ENCODE measurements at regions not wholly inside any gene's neighbourhood (a gene's known extent, or its start where the extent isn't known, plus 50 kb on each side); places are given as distances from the start of the nearest gene placed in this dataset.
A peak's percentile ranks its signal among the peaks of the same experiment; 100 is the strongest.

DNA sequence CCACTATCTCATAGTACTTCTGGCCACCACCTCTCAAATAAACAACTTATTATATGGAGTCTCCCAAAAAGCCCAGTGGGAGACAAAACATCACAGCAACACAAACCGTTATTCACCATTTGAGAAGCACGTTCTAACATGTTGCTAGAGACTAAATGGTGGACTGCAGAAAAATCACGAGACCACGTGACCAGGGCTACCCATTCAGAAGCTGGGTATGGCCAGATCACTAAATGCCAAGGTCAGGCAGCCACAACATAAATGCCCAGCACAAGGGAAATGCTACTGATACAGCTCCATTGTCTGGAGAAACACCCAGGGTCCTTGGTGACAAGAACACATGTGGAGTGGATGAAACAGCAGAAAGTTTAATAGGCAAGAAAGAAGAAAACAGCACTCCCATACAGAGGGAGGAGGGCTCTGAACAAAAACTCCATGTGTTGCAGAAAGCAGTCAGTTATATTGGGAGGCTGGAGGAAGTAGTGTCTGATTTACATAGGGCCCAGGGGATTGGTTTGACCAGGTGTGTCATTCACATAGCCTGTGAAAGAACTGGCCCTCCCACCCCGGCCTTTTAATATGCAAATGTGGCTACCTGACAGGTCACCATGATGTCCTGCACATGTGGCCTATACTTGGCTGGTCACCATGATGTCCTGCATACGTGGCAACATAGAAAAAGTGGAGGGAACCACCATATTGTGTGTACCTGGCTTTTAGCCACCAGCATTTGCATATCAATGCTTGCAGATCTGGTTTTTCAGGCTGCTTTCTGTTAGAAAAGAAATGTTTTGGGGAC lies 97.2 kb downstream of the TRIM36 start:
- no peak for DNase-seq

DNA sequence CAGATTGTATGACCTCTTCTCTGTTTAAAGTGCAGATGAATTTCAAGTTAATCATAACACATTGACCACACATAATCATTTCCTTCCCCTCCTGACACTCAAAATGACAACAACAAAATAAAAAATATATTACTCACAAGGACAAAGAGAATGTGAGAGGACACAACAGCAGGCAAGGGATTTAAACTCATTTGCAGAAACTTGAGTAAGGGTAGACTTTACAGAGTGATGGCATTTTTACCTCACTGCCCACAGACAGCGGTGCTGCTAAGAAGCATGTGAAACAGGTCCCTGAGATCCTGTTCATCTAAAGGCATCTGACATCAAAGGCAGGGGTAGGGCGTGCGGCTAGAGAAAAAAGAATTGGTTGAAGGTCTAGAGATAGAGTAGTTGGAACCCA lies 99.0 kb downstream of the TRIM36 start:
- no peak for DNase-seq

DNA sequence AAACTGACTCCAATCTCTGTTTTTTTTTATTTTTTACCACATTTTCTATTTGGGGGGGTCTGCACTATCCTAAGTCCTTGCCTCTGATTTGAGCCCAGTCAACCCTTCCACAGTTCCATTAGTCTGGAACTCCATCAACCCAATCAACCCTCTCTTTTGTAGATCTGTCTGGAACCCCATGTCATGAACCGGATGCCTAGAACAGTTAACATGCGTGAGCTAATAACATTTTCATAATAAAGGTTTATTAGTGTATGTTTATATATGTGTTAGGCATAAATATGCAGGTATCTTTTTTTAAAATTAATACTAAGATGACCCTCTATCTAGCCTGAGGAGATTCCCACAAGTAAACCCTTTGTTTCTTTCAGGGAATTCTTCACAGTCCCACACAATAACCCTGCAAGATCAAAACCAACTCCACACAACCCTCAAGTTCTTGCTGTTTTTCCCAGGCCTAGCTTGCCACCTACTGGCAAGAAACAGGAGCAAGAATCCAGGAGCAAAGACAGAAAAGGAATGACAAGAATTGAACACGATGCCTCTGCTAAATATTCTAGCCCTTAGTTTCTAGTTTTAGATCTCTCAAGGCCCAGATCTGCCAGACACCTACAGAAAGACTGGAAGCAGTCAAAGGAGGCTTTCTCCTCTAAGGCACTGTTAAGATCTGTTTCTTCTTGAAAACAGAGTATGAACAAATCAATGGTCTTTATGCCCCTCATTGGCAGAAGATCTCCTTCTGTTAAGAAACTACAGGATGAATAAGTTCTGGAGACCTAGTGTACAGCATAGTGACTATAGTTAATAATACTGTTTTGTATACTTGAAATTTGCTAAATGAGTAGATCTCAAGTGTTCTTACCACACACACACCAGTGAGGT lies 100.4 kb downstream of the TRIM36 start:
- DNase-seq, result peak; percentile 1

DNA sequence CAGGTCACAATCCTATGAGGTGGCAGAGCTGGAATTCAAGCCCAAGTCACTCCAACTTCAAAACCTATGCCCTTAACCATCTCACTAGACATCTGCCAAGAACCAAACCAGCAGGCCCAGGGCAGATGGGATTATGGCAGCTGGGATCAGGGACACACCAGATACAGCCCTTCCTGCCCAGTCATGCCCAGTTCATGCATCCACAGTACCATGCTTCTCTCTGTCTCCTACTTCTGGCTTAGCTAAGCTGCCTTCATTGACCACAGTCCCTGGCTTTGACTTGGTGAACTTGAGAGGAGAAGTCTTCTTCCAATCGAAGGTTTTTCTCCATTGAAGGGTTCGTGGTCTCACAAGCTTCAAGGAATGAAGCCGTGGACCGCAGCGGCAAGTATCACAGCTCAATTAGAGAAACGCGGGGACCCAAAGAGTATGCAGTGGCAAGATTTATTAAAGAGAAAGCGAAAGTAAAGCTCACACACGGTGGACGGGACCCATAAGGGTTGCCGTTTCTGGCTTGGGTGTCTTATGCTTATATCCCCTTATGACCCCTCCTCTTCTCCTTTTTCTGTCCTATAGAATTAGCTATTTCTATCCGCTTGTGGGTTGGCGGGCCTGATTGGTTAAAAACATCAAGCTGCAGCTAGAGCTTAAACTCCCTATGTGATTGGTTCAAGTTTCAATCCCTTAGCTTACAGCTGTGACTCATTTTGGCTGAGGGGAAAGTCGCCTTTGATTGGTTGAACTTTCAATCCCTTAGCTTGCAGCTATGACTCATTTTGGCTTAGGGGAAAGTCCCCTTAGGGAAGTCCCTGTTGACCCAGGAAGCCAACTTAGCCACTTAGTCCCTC lies 101.2 kb downstream of the TRIM36 start:
- DNase-seq, result peak; percentile 46

DNA sequence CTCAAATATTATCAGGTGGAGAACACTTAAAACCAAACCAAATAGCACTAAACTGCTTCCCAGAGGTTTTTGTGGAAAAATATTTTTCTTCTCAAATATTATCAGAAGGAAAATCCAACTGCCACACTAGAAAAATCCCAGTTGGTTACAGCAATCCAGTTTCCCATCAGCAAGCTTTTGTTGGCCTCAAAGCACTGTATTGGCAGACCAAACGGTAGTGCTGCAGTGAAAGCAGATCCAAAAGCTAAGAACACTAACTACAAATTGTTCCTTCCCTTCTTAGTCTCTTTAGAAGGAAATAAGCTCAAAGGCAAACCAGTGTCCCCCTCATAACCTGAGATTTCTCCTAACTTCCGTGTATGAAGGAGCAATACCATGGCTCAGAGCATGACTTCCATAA lies 105.3 kb downstream of the TRIM36 start:
- DNase-seq, result no peak

DNA sequence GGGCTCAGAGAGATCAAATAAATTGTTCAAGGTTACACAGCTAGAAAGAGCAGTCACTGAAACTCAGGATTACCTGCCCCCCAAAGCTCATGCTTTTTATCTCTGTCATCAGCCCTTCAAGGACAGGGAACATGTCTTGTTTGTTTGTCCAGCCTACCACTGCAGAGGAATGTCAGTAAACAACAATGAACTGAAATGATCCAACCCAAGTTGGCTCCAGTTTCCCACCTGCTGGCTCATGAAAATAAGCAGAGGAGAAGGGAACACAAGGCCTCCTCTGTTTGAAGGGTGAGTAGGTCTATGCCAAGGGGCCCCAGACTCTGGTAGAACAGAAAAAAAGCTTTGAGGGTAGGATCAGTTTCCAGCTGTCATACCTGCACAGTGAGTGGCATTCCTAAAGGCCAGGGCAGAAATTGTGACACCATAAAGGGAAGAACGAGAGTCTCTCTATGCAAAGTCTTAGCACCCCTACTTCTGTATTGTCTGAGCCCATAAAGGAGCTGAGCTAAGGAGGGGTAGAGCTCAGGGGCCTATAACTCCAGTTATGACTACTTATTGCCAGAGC lies 115.2 kb downstream of the TRIM36 start:
- DNase-seq, result no peak

DNA sequence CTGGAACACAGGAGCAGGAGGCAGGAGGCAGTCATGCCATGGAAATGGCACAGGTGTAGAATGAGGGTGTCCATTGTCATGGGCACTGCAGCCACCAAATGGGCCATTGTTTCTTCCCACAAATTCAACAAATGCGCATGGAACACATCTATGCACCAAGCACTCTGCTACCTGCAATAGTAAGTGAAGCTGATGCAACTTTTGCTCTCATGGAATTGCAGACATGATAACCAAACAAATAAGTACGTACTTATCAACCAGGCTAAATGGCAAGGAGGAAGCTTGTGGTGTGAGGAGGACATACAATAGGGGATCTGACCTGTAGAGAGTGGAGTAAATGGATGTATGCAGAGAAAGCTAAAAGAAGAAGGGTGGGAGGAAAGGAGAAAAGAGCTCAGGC lies 116.8 kb downstream of the TRIM36 start:
- no peak for DNase-seq

DNA sequence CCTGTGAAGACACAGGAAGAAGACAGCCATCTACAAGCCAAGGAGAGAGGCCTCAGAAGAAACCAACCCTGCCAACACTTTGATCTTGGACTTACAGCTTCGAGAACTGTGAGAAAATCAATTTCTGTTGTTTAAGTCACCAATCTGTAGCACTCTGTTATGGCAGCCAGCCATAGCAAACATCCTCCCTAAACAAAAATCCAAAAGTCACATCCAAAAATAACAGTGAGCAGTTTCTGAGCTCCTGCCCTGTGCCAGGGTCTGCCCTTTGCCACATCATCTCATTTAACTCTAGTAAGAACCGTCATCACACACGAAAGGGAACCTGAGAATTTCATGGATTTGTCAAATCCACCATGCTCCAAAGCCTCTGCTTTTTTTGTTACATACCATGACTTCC lies 118.8 kb downstream of the TRIM36 start:
- DNase-seq, result no peak

DNA sequence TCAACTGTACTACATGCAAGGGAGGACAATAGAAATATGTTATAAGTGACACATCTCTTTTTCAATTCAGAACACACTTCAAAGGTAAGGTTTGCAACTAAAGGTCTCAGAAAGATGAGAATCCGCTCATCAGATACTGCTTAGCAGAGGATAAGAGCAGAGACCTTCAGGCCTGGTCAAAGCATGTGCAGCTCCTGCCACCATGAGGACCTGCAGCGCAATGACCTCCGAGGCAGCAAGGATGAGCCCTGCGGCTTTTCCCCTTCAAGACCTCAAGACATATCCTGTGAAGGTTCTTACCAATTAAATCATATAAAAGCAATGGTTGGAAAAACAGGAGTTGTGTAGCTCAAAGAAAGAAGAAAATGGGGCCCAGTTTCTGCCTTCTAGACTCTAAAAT lies 135.8 kb downstream of the TRIM36 start:
- no peak for DNase-seq

DNA sequence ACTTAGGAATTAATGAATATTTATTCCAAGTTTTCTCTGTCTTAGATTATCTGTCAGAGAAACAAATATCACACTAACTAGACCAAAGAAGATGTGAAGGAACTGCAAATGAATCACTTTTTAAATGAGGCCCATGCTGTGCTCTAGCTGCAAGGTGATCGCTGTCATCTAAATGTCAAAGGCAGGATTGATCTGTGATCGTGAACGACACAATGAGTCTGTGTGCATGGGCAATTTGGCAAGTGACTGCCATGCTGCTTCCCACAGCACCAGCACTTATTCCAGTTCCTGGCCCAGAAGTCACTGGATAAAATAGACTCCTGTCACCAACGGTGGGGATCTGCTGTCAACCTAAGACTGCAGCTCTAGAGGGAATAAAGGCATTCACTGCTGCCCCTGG lies 141.2 kb downstream of the TRIM36 start:
- no peak for DNase-seq

DNA sequence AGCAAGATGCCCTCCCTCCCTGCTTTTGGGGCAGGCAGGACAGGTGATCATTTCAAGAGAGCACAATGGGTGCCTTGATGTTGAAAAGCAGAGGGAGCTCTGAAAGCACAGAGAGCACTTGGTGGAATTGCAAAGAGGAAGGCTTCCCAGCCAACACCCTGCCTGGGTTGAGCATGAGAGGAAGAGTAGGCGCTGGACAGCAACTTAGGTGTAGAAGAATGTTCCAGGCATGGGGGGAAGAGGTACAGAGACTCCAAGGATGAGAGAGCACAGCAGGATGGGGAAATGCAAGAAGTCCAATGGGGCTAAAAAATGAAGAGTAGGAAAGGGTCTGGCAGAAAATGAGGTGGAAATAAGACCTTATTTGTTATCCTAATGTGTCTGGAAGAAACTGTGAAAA lies 144.8 kb downstream of the TRIM36 start:
- no peak for DNase-seq

DNA sequence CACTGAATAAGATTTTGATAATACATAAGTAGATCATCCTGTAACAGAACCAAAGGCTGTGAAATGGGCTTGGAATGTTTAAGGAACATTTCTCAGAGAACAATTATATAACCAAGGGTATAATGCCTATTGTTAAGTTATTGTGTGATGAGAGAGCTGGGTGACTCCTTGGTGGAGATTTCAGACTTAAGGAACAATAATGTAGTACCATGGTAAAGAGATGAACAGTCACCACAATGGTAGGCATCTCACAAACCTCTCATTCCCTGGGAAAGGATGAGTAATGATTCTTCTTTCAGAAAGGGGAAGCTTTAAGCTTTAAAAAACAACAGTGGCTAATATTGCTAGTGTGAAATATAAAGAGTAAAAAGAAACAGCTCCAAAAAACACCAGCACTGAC lies 147.4 kb downstream of the TRIM36 start:
- no peak for DNase-seq

DNA sequence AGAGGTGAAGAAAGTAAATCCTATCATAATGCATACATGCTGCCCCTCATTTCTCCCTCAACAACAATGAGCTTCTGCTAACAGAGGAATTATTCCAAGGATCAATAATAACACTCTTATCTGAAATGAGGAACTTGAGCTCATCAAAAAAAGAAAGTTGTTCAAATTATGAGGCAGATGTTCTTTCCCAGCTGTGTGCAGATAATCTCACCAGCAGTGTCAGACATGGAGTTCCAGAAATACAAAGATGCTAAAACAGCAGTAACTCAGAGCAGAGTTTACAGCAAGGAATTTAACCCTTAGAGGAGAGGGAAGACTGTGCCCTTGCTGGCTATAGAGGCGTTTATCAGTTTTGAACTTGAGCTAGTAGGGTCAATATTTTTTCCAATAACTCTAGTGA lies 153.1 kb downstream of the TRIM36 start:
- DNase-seq, result no peak

DNA sequence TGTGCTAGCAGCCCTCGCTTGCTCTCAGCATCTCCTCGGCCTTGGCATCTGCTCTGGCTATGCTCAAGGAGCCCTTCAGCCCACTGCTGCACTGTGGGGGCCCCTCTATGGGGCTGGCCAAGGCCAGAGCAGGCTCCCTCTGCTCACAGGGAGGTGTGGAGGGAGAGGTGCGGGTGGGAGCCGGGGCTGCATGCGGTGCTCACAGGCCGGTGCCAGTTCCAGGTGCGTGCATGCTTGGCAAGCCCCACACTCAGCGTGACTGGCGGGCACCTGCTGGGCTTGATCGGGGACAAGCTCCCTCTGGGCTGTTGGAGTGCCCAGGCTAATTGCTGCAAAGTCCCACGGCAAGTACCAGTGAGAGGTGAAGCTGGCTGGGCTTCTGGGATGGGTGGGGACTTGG lies 170.5 kb downstream of the TRIM36 start:
- DNase-seq, result no peak

DNA sequence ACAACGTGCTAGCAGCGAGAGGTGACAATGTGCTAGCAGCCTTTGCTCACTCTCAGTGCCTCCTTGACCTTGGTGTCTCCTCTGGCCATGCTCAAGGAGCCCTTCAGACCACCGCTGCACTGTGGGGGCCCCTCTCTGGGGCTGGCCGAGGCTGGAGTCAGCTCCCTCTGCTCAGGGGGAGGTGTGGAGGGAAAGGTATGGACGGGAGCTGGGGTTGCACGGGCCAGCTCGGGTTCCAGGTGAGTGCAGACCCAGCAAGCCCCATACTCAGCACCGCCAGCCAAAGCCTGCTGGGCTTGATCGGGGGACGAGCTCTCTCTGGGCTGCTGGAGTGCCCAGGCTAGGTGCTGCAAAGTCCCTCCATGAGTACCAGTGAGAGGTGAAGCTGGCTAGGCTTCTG lies 180.2 kb downstream of the TRIM36 start:
- no peak for DNase-seq

DNA sequence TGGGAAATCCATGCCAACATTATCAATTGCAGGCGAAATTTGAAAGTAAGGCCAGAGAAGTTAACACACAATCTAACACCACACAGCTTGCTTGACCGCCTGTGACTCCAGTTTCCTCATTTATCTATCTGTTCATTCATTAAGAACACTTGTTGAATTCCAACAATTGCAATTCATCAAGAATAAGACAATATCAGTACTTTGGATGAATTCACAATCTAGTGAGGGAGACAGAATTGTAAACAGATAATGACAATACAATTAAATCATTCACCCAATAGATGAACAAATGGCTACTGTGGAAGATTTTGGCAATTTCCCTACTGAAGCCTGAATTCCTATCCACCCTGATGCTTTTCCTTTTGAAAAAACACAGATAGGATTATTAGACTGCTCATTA lies 181.6 kb downstream of the TRIM36 start:
- no peak for DNase-seq

DNA sequence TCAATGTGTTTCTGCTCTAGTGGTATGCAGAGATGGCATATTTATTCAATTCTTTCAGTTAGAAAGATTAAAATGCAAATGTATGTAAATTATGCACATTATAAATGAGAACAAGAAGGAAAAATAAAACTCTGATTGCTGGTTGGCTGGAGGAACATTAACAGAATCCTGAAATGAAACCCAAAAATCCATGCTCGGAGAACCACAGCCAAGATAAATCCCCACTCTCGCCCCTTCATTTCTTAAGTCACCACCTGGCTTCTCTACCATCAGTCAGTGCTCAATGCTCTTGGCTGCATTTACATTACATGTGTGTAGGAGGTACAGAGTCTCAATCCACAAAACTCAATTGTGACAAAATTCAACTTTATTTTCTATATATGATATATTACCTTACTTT lies 184.9 kb downstream of the TRIM36 start:
- no peak for DNase-seq

DNA sequence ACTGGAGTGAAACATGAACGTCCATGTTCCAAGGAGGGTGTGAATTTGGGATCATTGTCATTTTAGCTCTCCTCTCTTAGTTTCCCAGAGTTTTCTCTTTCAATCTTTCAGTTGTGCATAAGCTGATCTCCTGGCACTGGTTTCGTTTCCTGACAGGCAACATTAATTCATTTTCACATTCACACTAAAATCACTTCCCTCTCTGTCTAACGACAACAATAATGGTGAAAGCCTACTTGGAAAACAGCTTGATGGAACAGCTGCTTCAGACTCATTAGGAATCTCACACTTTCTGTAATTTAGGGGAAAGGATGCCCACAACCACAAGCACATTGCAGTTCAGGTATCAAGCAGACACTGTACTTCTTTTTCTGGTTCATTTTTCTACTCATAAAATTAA lies 188.6 kb downstream of the TRIM36 start:
- DNase-seq, result no peak

DNA sequence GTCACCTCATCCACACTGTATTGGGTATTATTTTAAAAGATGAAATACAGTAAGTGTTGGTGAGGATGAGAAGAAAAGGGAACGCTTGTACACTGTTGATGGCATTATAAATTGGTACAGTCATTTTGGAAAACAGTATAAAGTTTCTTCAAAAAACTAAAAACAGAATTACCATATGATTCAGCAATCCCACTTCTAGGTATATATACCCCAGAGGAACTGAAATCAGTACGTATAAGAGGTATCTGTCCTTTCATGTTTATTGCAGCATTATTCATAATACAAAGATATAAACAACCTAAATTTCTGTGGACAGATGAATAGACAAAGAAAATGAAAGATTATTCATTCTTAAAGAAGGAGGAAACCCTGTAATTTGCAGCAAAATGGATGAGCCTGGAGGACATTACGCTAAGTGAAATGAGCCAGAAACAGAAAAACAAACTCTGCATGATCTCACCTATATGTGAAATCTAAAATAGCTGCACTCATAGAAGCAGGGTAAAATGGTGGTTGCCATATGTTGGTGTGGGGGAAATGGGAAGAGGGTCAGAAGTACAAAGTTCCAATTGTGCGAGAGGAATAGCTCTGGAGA lies 191.6 kb downstream of the TRIM36 start:
- no peak for DNase-seq

DNA sequence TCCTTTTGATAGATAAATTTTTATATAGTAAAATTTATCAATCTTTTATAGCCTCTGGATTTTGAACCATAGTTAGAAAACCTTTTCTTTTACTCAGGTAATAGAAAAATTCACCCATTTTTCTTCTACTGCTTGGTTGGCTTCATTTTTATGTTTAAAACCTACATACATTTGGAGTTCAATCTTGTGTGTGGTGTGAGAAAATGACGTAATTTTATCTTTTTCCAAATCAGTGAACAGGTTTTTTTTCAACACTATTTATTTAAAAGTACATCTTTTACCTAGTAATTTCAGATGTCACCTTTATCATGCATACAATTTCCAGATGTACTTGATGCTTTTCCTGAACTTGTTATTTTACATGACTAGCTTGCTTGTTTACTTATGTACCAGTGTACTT lies 200.2 kb downstream of the TRIM36 start:
- no peak for DNase-seq

DNA sequence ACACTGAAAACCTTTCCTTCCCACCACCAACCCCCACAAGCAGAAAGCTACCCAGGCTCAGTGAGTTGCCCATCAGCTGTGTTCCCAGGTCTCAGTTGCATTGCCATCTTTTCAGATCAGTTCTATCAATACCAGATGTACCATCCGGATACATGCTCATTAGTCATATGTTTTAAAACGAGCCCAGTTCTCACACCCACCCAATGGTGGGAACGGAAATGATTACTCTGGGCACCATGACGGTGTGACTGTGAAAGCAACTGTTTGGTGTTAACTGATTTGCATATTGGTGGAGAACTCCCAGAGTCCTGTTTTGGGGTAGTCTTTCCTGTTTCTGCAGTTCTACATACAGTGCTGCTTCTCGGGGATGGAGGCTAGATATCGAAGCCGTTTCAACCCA lies 212.3 kb downstream of the TRIM36 start:
- no peak for DNase-seq

DNA sequence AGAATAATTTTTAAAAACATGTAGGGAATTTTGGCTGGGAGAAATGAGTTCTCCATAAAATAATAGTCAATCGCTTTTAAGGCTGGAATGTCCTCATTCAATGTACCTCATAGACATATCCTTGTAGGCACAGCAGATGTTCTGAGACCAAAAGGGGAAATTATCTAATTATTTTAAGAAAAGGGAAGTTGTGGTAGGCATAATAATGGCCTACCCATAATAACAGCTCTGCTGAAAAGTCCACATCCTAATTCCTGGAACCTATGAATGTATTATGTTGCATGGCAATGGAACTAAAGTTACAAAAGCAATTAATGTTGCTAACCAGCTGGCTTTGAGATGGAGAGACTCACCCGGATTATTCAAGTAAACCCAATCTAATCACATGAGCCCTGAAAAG lies 216.1 kb downstream of the TRIM36 start:
- no peak for DNase-seq

DNA sequence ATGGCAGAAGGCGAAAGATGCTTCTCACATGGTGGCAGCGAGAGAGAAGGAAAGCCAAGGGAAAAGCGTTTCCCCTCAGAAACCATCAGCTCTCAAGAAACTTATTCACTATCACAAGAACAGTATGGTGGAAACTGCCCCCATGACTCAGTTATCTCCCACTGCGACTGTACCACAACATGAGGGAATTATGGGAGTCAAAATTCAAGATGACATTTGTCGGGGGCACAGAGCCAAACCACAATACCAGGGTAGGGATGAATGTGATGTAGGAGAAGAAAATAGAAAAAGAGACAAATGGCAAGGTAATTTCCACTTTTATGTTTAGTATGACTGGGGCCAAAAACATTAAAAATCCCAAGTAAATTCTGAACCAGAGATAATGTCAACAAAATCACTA lies 216.8 kb downstream of the TRIM36 start:
- no peak for DNase-seq
